ENCODE measurements at regions not wholly inside any gene's neighbourhood (a gene's known extent, or its start where the extent isn't known, plus 50 kb on each side); places are given as distances from the start of the nearest gene placed in this dataset.

GRCh38 chr6:141635621-141636020 is 497.1 kb upstream of the GJE1 start:
- no peaks in the 10 kb centered on the region for H3K4me1 Mint-ChIP-seq (ENCODE audit: low read depth)
- no peaks in the 10 kb centered on the region for H3K27me3 Mint-ChIP-seq
- peaks cover 8% of the 10 kb centered on the region for H3K9me3 Mint-ChIP-seq
- intact Hi-C loops (cut with micrococcal nuclease): no loop called here
- H3K36me3 Mint-ChIP-seq (ENCODE audit: low read depth): no peaks in the 10 kb centered on the region
- no peak overlapping the region for H3K27ac Mint-ChIP-seq
- H3K4me3 Mint-ChIP-seq: no peak overlapping the region

DNA sequence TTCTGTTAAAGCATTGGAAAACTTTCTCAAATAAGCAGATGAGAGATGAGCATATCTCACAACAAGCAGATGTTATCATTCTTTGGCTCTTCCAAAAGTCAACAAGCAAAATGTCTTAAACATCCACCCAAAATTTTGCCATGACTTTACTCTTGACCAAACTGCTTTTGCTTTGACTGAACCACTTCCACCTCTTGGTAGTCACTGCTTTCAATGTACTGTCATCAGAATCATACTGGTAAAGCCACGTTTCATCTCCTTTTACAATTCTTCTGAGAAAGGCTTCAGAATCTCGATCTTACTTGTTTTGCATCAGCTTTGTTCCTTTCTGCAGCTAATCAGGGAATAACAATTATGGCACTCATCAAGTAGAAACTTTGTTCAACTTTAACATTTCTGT is 498.5 kb upstream of the GJE1 start:
- Mint-ChIP-seq H3K9me3 (peaks cover 17% of the 10 kb centered on the region), H3K36me3 (ENCODE audit: low read depth) (no peaks in the 10 kb centered on the region), H3K27me3 (no peaks in the 10 kb centered on the region), H3K27ac (no peak overlapping the region), H3K4me1 (ENCODE audit: low read depth) (no peaks in the 10 kb centered on the region), H3K4me3 (no peak overlapping the region)
- intact Hi-C loops (cut with micrococcal nuclease): no loop called here

GRCh38 chr6:141624301-141624700 is 508.4 kb upstream of the GJE1 start:
- Mint-ChIP-seq H3K4me3 (no peak overlapping the region), H3K9me3 (peaks cover 33% of the 10 kb centered on the region), H3K36me3 (ENCODE audit: low read depth) (no peaks in the 10 kb centered on the region), H3K27ac (no peak overlapping the region), H3K27me3 (no peaks in the 10 kb centered on the region), H3K4me1 (ENCODE audit: low read depth) (no peaks in the 10 kb centered on the region)
- intact Hi-C loops (cut with micrococcal nuclease): no loop called here

GRCh38 chr6:141618180-141618581 is 514.5 kb upstream of the GJE1 start:
- Mint-ChIP-seq H3K4me3 (no peak overlapping the region), H3K27ac (no peak overlapping the region), H3K27me3 (no peaks in the 10 kb centered on the region), H3K4me1 (ENCODE audit: low read depth) (no peaks in the 10 kb centered on the region), H3K9me3 (peaks cover 10% of the 10 kb centered on the region), H3K36me3 (ENCODE audit: low read depth) (no peaks in the 10 kb centered on the region)
- intact Hi-C loops (cut with micrococcal nuclease): no loop called here

DNA sequence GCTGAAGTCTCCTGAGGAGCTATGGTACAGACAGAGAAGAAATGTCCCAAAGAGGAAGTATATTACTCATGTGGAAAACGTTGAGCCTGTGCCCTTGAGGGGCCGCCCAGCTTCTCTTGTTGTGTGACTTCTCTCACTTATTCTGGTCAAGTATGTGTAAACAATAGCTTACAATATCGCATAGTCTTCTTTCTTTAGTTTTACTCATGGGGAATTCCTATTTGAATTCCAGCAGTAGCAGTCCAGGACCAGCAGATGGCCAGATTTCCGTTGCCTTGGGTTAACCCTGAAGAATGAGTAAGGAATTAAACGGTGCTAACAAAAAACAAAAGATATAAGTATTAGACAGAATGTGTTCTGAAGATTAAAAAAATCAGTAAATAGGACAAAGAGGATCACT is 522.0 kb upstream of the GJE1 start:
- Mint-ChIP-seq H3K27ac (no peak overlapping the region), H3K9me3 (peaks cover 37% of the 10 kb centered on the region), H3K27me3 (no peaks in the 10 kb centered on the region), H3K4me1 (ENCODE audit: low read depth) (no peaks in the 10 kb centered on the region), H3K36me3 (ENCODE audit: low read depth) (no peaks in the 10 kb centered on the region), H3K4me3 (no peak overlapping the region)
- intact Hi-C loops (cut with micrococcal nuclease): no loop called here

DNA sequence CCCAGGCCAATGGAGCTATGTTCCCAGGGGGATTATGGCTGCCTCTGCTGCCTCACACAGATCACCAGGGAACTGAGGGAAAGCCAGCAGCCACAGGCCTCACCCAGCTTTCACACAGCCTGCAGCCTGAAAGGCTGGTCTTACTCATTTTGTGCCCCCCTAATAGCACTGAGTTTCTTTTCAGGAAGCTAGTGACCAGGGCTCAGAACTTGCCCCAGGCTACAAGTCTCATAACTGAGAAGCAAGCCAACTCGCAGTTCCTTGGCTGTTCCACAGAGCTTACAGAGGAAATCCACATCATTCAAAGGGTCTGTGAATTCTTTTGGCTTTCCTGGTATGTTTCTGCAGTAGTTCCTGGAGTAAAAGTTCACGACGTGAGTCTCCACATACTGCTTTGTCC is 524.8 kb upstream of the GJE1 start:
- no peaks in the 10 kb centered on the region for H3K4me1 Mint-ChIP-seq (ENCODE audit: low read depth)
- no peaks in the 10 kb centered on the region for H3K27me3 Mint-ChIP-seq
- H3K9me3 Mint-ChIP-seq: peaks cover 48% of the 10 kb centered on the region
- no peak overlapping the region for H3K4me3 Mint-ChIP-seq
- no peak overlapping the region for H3K27ac Mint-ChIP-seq
- intact Hi-C loops (cut with micrococcal nuclease): no loop called here
- H3K36me3 Mint-ChIP-seq (ENCODE audit: low read depth): no peaks in the 10 kb centered on the region

- no peaks in the 10 kb centered on the region for H3K36me3 Mint-ChIP-seq (ENCODE audit: low read depth)
- H3K9me3 Mint-ChIP-seq: peaks cover 18% of the 10 kb centered on the region
- H3K27me3 Mint-ChIP-seq: no peaks in the 10 kb centered on the region
- intact Hi-C loops (cut with micrococcal nuclease): no loop called here
- H3K4me1 Mint-ChIP-seq (ENCODE audit: low read depth): no peaks in the 10 kb centered on the region
- no peak overlapping the region for H3K4me3 Mint-ChIP-seq
- no peak overlapping the region for H3K27ac Mint-ChIP-seq
Observed at GRCh38 chr6:141598487-141598886, 534.2 kb upstream of the GJE1 start.

GRCh38 chr6:141594874-141595273 is 537.9 kb upstream of the GJE1 start:
- Mint-ChIP-seq H3K27me3 (no peaks in the 10 kb centered on the region), H3K4me3 (no peak overlapping the region), H3K36me3 (ENCODE audit: low read depth) (no peaks in the 10 kb centered on the region), H3K27ac (no peak overlapping the region), H3K9me3 (peaks cover 15% of the 10 kb centered on the region), H3K4me1 (ENCODE audit: low read depth) (no peaks in the 10 kb centered on the region)
- intact Hi-C loops (cut with micrococcal nuclease): no loop called here

GRCh38 chr6:141593311-141593710 is 539.4 kb upstream of the GJE1 start:
- Mint-ChIP-seq H3K27ac (no peak overlapping the region), H3K36me3 (ENCODE audit: low read depth) (no peaks in the 10 kb centered on the region), H3K4me1 (ENCODE audit: low read depth) (no peaks in the 10 kb centered on the region), H3K4me3 (no peak overlapping the region), H3K27me3 (no peaks in the 10 kb centered on the region), H3K9me3 (peaks cover 10% of the 10 kb centered on the region)
- intact Hi-C loops (cut with micrococcal nuclease): no loop called here

DNA sequence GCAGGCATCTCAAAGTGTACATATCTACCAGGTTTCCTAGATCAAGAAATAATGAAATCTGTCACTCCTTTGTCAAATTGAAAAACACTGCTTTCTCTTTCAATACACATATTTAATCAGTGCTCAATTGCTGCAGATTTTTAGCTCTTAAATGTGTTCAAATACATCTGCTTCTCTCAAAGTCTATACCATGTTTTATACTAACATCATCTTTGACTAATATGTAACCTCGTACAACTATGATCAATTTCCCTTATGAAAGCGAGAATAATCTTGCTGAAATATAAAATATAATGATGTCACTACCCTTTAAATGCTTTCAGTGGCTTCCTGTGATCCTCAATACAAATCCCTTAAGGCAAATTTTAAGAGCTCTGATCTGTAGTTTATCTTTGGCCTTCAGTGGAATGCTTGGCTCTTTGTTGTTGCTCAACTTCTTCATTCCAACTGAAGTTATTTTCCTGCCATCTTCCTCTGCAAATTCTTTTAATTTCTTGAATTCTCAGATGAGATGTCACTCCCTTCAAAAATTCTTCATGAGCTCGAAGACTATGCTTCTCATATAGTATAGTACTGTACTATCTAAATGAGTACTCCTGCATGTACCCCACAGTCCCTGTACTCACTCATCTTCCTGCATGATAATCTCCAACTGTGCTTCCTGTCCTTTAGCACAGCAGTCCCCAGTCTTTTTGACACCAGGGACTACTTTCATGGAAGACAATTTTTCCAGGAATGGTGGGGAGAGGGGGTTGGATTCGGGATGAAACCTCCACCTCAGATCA is 545.1 kb upstream of the GJE1 start:
- no peaks in the 10 kb centered on the region for H3K27me3 Mint-ChIP-seq
- H3K9me3 Mint-ChIP-seq: peaks cover 8% of the 10 kb centered on the region
- H3K36me3 Mint-ChIP-seq (ENCODE audit: low read depth): no peaks in the 10 kb centered on the region
- H3K4me1 Mint-ChIP-seq (ENCODE audit: low read depth): no peaks in the 10 kb centered on the region
- intact Hi-C loops (cut with micrococcal nuclease): no loop called here
- no peak overlapping the region for H3K4me3 Mint-ChIP-seq
- H3K27ac Mint-ChIP-seq: no peak overlapping the region

- Mint-ChIP-seq H3K36me3 (ENCODE audit: low read depth) (no peaks in the 10 kb centered on the region), H3K9me3 (no peaks in the 10 kb centered on the region), H3K27ac (no peak overlapping the region), H3K4me3 (no peak overlapping the region), H3K4me1 (ENCODE audit: low read depth) (no peaks in the 10 kb centered on the region), H3K27me3 (no peaks in the 10 kb centered on the region)
- intact Hi-C loops (cut with micrococcal nuclease): no loop called here
Observed at GRCh38 chr6:141580988-141581552, 551.7 kb upstream of the GJE1 start.

- no peaks in the 10 kb centered on the region for H3K36me3 Mint-ChIP-seq (ENCODE audit: low read depth)
- no peak overlapping the region for H3K4me3 Mint-ChIP-seq
- H3K9me3 Mint-ChIP-seq: no peaks in the 10 kb centered on the region
- H3K4me1 Mint-ChIP-seq (ENCODE audit: low read depth): no peaks in the 10 kb centered on the region
- no peak overlapping the region for H3K27ac Mint-ChIP-seq
- no peaks in the 10 kb centered on the region for H3K27me3 Mint-ChIP-seq
- intact Hi-C loops (cut with micrococcal nuclease): no loop called here
Observed at GRCh38 chr6:141580131-141580530, 552.6 kb upstream of the GJE1 start.

GRCh38 chr6:141576751-141577150 is 556.0 kb upstream of the GJE1 start:
- H3K27me3 Mint-ChIP-seq: no peaks in the 10 kb centered on the region
- H3K36me3 Mint-ChIP-seq (ENCODE audit: low read depth): no peaks in the 10 kb centered on the region
- no peak overlapping the region for H3K27ac Mint-ChIP-seq
- intact Hi-C loops (cut with micrococcal nuclease): no loop called here
- no peaks in the 10 kb centered on the region for H3K4me1 Mint-ChIP-seq (ENCODE audit: low read depth)
- no peaks in the 10 kb centered on the region for H3K9me3 Mint-ChIP-seq
- H3K4me3 Mint-ChIP-seq: no peak overlapping the region

DNA sequence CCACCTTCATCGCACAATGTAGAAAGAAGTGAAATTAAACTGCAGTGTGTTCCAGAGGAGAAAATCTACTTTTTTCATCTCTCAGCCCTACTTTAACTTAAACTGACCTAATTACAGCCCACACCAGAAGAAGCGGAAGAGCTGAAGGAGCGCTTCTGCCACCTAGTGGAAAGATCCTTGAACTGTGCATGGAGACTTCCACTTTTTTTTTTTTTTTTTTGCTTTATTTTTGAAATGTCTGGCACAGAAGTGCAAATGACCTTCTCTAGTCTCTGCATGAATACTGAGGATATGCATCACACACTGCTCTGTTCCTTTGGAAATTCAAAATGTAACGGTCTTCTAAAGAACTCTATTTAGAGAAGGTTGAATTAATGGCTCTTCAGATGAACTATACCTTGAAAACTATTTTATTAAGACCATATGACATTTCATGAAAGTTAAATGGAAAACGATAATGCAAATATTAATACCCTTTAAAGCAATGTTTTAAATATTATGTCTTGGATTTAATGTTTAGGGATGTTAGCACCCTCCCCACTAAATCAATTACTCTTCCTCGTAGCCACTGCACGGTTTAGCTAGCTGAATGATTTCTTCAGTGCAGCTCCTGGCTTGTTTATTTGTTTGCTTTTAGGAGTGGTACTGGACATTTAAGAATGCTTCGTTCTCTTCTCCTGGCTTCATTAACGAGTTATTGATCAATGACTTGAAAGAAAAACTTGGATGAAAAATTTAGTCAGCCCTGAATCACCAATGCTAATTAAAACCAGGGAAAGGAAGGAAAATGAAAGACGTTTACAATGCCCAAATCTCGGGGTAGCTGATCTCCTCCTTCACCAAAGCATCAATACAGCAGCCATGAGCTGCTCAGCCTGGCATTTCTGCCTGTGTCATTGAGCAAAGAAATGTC is 569.6 kb upstream of the GJE1 start:
- no peaks in the 10 kb centered on the region for H3K36me3 Mint-ChIP-seq (ENCODE audit: low read depth)
- peak overlapping the region; percentile 74 for H3K4me3 Mint-ChIP-seq
- H3K27me3 Mint-ChIP-seq: no peaks in the 10 kb centered on the region
- H3K27ac Mint-ChIP-seq: peak overlapping the region; percentile 48
- no peaks in the 10 kb centered on the region for H3K9me3 Mint-ChIP-seq
- peaks cover 11% of the 10 kb centered on the region for H3K4me1 Mint-ChIP-seq (ENCODE audit: low read depth)
- intact Hi-C loops (cut with micrococcal nuclease): no loop called here

All from dendritic cell treated with granulocyte-macrophage colony-stimulating factor and Interleukin-4, amounts not matched to agents 40 ng/mL and 50 ng/mL, for 4 days (primary cell).